A673 (cell line): ENCODE measurements at regions not wholly inside any gene's neighbourhood (a gene's known extent, or its start where the extent isn't known, plus 50 kb on each side); places are given as distances from the start of the nearest gene placed in this dataset.

Source experiments
- BruUV-seq: library from RNA; stranded (reverse); fragments of 400-500 nt; replicated peaks from 2 replicates; lab custom pipeline; 2021; lab: Mats Ljungman, UMichigan
- CTCF ChIA-PET: fragments of 300-600 bp; sonication (Branson Sonifier 250); formaldehyde crosslinking; loops from one replicate; lab custom pipeline; 2022; ENCODE audit warnings: antibody characterized with exemption; lab: Charles Lee
- POLR2A ChIA-PET: fragments of 300-600 bp; sonication (Branson Sonifier 250); formaldehyde crosslinking; loops from one replicate; lab custom pipeline; 2022; ENCODE audit warnings: antibody characterized with exemption; ENCODE audit not compliant: low non-redundant PET; lab: Charles Lee
- DNase-seq: peaks from one replicate; pipeline ENCODE4 v3.0.0-alpha.2; 2015; ENCODE audit warnings: low spot score
- H3K27ac ChIP-seq: fragments of 200-600 bp; sonication (generic); 2 replicates; pipeline ENCODE4 v1.5.1; 2016; ENCODE audit warnings: mixed run types, low read depth, mild to moderate bottlenecking, mixed read lengths, antibody characterized with exemption, low read length; ENCODE audit not compliant: poor library complexity, severe bottlenecking
- H3K27me3 ChIP-seq: fragments of 200-600 bp; sonication (generic); replicated peaks from 2 replicates; pipeline ENCODE4 v1.6.1; 2017; ENCODE audit warnings: mixed run types, low read depth, mild to moderate bottlenecking, mixed read lengths, antibody characterized with exemption, low read length; ENCODE audit not compliant: insufficient read depth, poor library complexity
- H3K36me3 ChIP-seq: fragments of 200-600 bp; sonication (generic); 2 replicates; pipeline ENCODE4 v1.6.1; 2016; ENCODE audit warnings: mixed run types, mild to moderate bottlenecking, mixed read lengths, antibody characterized with exemption, low read length; ENCODE audit not compliant: insufficient read depth, poor library complexity, severe bottlenecking
- H3K4me1 ChIP-seq: fragments of 200-600 bp; sonication (generic); 2 replicates; pipeline ENCODE4 v1.6.1; 2017; ENCODE audit warnings: mixed run types, mild to moderate bottlenecking, mixed read lengths, antibody characterized with exemption, low read length; ENCODE audit not compliant: insufficient read depth, poor library complexity, severe bottlenecking
- H3K4me3 ChIP-seq: fragments of 200-600 bp; sonication (generic); 2 replicates; pipeline ENCODE4 v1.5.1; 2016; ENCODE audit warnings: low read depth, mixed run types, mild to moderate bottlenecking, mixed read lengths, low read length; ENCODE audit not compliant: poor library complexity, severe bottlenecking
- H3K9me3 ChIP-seq: fragments of 200-600 bp; sonication (generic); 2 replicates; pipeline ENCODE4 v1.6.1; 2016; ENCODE audit warnings: mixed run types, low read depth, mild to moderate bottlenecking, mixed read lengths, antibody characterized with exemption, low read length; ENCODE audit not compliant: poor library complexity, severe bottlenecking
- CTCF ChIP-seq: fragments of 300-800, 200-600 bp; sonication (generic); conservative IDR thresholded peaks from 2 replicates; pipeline ENCODE4 v1.5.1; 2017; ENCODE audit warnings: low read depth, mild to moderate bottlenecking, antibody characterized with exemption, low read length, moderate library complexity, mixed read lengths
- EZH2 ChIP-seq: fragments of 200-600 bp; sonication (generic); IDR thresholded peaks from 2 replicates; pipeline ENCODE4 v1.6.1; 2017; ENCODE audit warnings: borderline replicate concordance, low read depth, mild to moderate bottlenecking, mixed read lengths, antibody characterized with exemption, low read length; ENCODE audit not compliant: poor library complexity, severe bottlenecking
- intact Hi-C: fragments of 100-400 bp; cut with micrococcal nuclease; formaldehyde crosslinking; loops from one replicate; pipeline ENCODE4 v1.10.0; 2022; ENCODE audit not compliant: unreplicated experiment

- no peaks in the 10 kb centered on the region for H3K4me1 ChIP-seq
- ChIA-PET POLR2A (no interaction called here), CTCF (no interaction called here)
- H3K27ac ChIP-seq, result no peak overlapping the region
- TF ChIP-seq CTCF (no peak), EZH2 (no peak)
- BruUV-seq, result no TSS peak
- no peaks in the 10 kb centered on the region for H3K9me3 ChIP-seq
- no peaks in the 10 kb centered on the region for H3K36me3 ChIP-seq
- DNase-seq, result no peak
- H3K4me3 ChIP-seq, result no peak overlapping the region
- intact Hi-C loops, result no loop called here
- peaks cover 42% of the 10 kb centered on the region for H3K27me3 ChIP-seq
These were observed 88.7 kb upstream of the GRIP1 start for GRCh38 chr12:66767536-66767935.

GRCh38 chr12:66768293-66768692, 89.4 kb upstream of the GRIP1 start:
- Histone ChIP-seq H3K36me3 (no peaks in the 10 kb centered on the region), H3K4me1 (no peaks in the 10 kb centered on the region), H3K4me3 (no peak overlapping the region), H3K27me3 (peaks cover 37% of the 10 kb centered on the region), H3K9me3 (no peaks in the 10 kb centered on the region), H3K27ac (no peak overlapping the region)
- intact Hi-C loops, result no loop called here
- ChIA-PET CTCF (no interaction called here), POLR2A (interaction anchor here (0.6 kb wide), 1 partner anchor 299 kb away, joined by 3 read pairs; no protein-coding TSS in a partner anchor)
- TF ChIP-seq CTCF (no peak), EZH2 (no peak)
- BruUV-seq, result no TSS peak
- no peak for DNase-seq

- ChIA-PET POLR2A (no interaction called here), CTCF (no interaction called here)
- no peaks in the 10 kb centered on the region for H3K9me3 ChIP-seq
- no peaks in the 10 kb centered on the region for H3K36me3 ChIP-seq
- no peaks in the 10 kb centered on the region for H3K4me1 ChIP-seq
- intact Hi-C loops, result no loop called here
- TF ChIP-seq EZH2 (no peak), CTCF (no peak)
- no peak for DNase-seq
- BruUV-seq, result no TSS peak
- H3K4me3 ChIP-seq, result no peak overlapping the region
- peaks cover 25% of the 10 kb centered on the region for H3K27me3 ChIP-seq
- no peak overlapping the region for H3K27ac ChIP-seq
These were observed 96.1 kb upstream of the GRIP1 start for GRCh38 chr12:66774929-66775328.
